SK-N-SH (cell line): ENCODE measurements at regions not wholly inside any gene's neighbourhood (a gene's known extent, or its start where the extent isn't known, plus 50 kb on each side); places are given as distances from the start of the nearest gene placed in this dataset.

Experiments
- CTCF ChIA-PET: fragments of 300-600, 350-600 bp; formaldehyde crosslinking; extraction: SDS; loops from one replicate; lab custom pipeline; 2021; lab: Yijun Ruan, JAX
- POLR2A ChIA-PET: fragments of 350-600 bp; sonication (Branson Sonifier 250); formaldehyde crosslinking; extraction: SDS; loops from one replicate; lab custom pipeline; 2020; ENCODE audit warnings: antibody characterized with exemption, inconsistent platforms; lab: Yijun Ruan, JAX
- DNase-seq: peaks from one replicate; pipeline ENCODE4 v3.0.0; 2012
- H2AFZ ChIP-seq: fragments of 200-600 bp; sonication (generic); 2 replicates; pipeline ENCODE4 v1.8.1; 2016; ENCODE audit warnings: antibody characterized with exemption, mild to moderate bottlenecking, low read depth
- H3F3A ChIP-seq: fragments of 200-600 bp; sonication (generic); replicated peaks from 2 replicates; pipeline ENCODE3; 2016; ENCODE audit warnings: antibody characterized with exemption, mild to moderate bottlenecking; ENCODE audit not compliant: insufficient read depth
- H3K27ac ChIP-seq, 2 experiments: fragments of 200-500 bp in 1 of 2; fragments of 200-600 bp in 1 of 2; sonication (Bioruptor generic) in 1 of 2; sonication (generic), shearing (Covaris generic) in 1 of 2; 2 replicates each; pipeline versions ENCODE4 v1.5.1 to v1.6.1; 2014 to 2016; ENCODE audit warnings: low read depth in 2 of 2, inconsistent platforms in 1 of 2, low read length in 1 of 2, mild to moderate bottlenecking in 1 of 2, mixed read lengths in 1 of 2
- H3K27me3 ChIP-seq: fragments of 200-600 bp; sonication (generic), shearing (Covaris generic); 2 replicates; pipeline ENCODE4 v1.6.1; 2016; ENCODE audit warnings: mixed run types; ENCODE audit not compliant: insufficient read depth
- H3K36me3 ChIP-seq, 2 experiments: fragments of 200-500 bp in 1 of 2; fragments of 200-600 bp in 1 of 2; sonication (Bioruptor generic) in 1 of 2; sonication (generic) in 1 of 2; replicated peaks in 1 of 2; 2 replicates each; pipeline versions ENCODE3 to v1.5.1; 2014 to 2016; ENCODE audit warnings: low read length in 1 of 2, mild to moderate bottlenecking in 1 of 2; ENCODE audit not compliant: insufficient read depth in 2 of 2, control insufficient read depth in 1 of 2
- H3K4me1 ChIP-seq, 2 experiments: fragments of 200-500 bp in 1 of 2; fragments of 200-600 bp in 1 of 2; sonication (Bioruptor generic) in 1 of 2; sonication (generic), shearing (Covaris generic) in 1 of 2; 2 replicates each; pipeline versions ENCODE4 v1.5.1 to v1.6.1; 2014 to 2016; ENCODE audit warnings: low read depth in 1 of 2, low read length in 1 of 2, mixed run types in 1 of 2; ENCODE audit not compliant: insufficient read depth in 2 of 2, control insufficient read depth in 1 of 2
- H3K4me2 ChIP-seq: fragments of 200-600 bp; sonication (generic), shearing (Covaris generic); 2 replicates; pipeline ENCODE4 v1.6.1; 2017; ENCODE audit warnings: mixed run types
- H3K4me3 ChIP-seq, 2 experiments: fragments of 200-500 bp in 1 of 2; fragments of 200-600 bp in 1 of 2; sonication (Bioruptor generic) in 1 of 2; sonication (generic), shearing (Covaris generic) in 1 of 2; 2 replicates each; pipeline versions ENCODE4 v1.5.1 to v1.8.1; 2014 to 2016; ENCODE audit warnings: low read depth in 2 of 2, inconsistent platforms in 1 of 2, low read length in 1 of 2, mild to moderate bottlenecking in 1 of 2, mixed read lengths in 1 of 2, moderate library complexity in 1 of 2
- H3K79me2 ChIP-seq: fragments of 200-600 bp; sonication (generic); 2 replicates; pipeline ENCODE4 v1.8.1; 2017; ENCODE audit warnings: mild to moderate bottlenecking; ENCODE audit not compliant: insufficient read depth
- H3K9ac ChIP-seq: fragments of 200-600 bp; sonication (generic); 2 replicates; pipeline ENCODE4 v1.6.1; 2017; ENCODE audit warnings: mixed run types
- H3K9me2 ChIP-seq: fragments of 200-600 bp; sonication (generic); 2 replicates; pipeline ENCODE4 v1.6.1; 2017; ENCODE audit warnings: mixed run types
- H3K9me3 ChIP-seq: fragments of 200-600 bp; sonication (generic); 2 replicates; pipeline ENCODE4 v1.6.1; 2017; ENCODE audit warnings: mixed run types, mild to moderate bottlenecking, moderate library complexity
- H4K20me1 ChIP-seq: fragments of 200-600 bp; sonication (generic); 2 replicates; pipeline ENCODE4 v1.6.1; 2017; ENCODE audit warnings: mild to moderate bottlenecking, mixed run types; ENCODE audit not compliant: insufficient read depth
- CHD2 ChIP-seq: fragments of 150-350 bp; IDR thresholded peaks from 2 replicates; pipeline ENCODE4 v1.6.1; 2018; ENCODE audit warnings: low read length; ENCODE audit not compliant: partially characterized antibody
- CTCF ChIP-seq: fragments of 200-600 bp; sonication (generic); IDR thresholded peaks from 2 replicates; pipeline ENCODE4 v1.6.1; 2017; ENCODE audit warnings: antibody characterized with exemption, mild to moderate bottlenecking, moderate library complexity
- FOXJ3 ChIP-seq: sonication (generic); formaldehyde crosslinking; IDR thresholded peaks from 2 replicates; pipeline ENCODE4 v1.5.1; 2020; ENCODE audit warnings: mild to moderate bottlenecking, missing genetic modification reagents
- GABPA ChIP-seq: IDR thresholded peaks from 2 replicates; pipeline ENCODE4 v1.4.0; 2012; ENCODE audit warnings: low read depth, mild to moderate bottlenecking
- IRF3 ChIP-seq: fragments of 150-350 bp; IDR thresholded peaks from 2 replicates; pipeline ENCODE4 v1.6.1; 2016; ENCODE audit warnings: mild to moderate bottlenecking, low read depth, low read length
- NFIC ChIP-seq: IDR thresholded peaks from 2 replicates; pipeline ENCODE4 v1.4.0; 2012; ENCODE audit warnings: borderline replicate concordance
- PBX3 ChIP-seq: IDR thresholded peaks from 2 replicates; pipeline ENCODE4; 2012
- POLR2AphosphoS5 ChIP-seq: IDR thresholded peaks from 2 replicates; pipeline ENCODE4 v1.6.1; 2012; ENCODE audit warnings: low read depth, low read length
- RAD21 ChIP-seq: IDR thresholded peaks from 2 replicates; pipeline ENCODE4 v1.6.1; 2012; ENCODE audit warnings: mild to moderate bottlenecking, low read length
- RCOR1 ChIP-seq: fragments of 150-350 bp; IDR thresholded peaks from 2 replicates; pipeline ENCODE4 v1.6.1; 2017; ENCODE audit warnings: antibody characterized with exemption, low read length
- REST ChIP-seq: IDR thresholded peaks from 2 replicates; pipeline ENCODE4 v1.6.1; 2012; ENCODE audit warnings: mild to moderate bottlenecking, low read depth, low read length, moderate library complexity
- RFX5 ChIP-seq: IDR thresholded peaks from 2 replicates; pipeline ENCODE4 v1.6.1; 2012; ENCODE audit warnings: mild to moderate bottlenecking, improper control_type of control experiment, low read length
- SMC3 ChIP-seq: IDR thresholded peaks from 2 replicates; pipeline ENCODE4 v1.6.1; 2012; ENCODE audit warnings: low read depth, low read length, improper control_type of control experiment
- TAF1 ChIP-seq: IDR thresholded peaks from 2 replicates; pipeline ENCODE4 v1.6.1; 2012; ENCODE audit warnings: low read depth, mild to moderate bottlenecking, low read length, moderate library complexity, borderline replicate concordance
- TCF12 ChIP-seq: IDR thresholded peaks from 2 replicates; pipeline ENCODE4 v1.4.0; 2012
- WGBS: methylation state at CpG from one replicate; pipeline ENCODE4 v1.1.6; 2017; ENCODE audit warnings: low lambda C conversion rate; 5-methylcytosine and 5-hydroxymethylcytosine counted together

GRCh38 chr4:167930166-167930565 is 162.2 kb upstream of the ANXA10 start:
- no peaks in the 10 kb centered on the region for H3K27me3 ChIP-seq
- no peaks in the 10 kb centered on the region for H3F3A ChIP-seq
- H3K4me2 ChIP-seq: no peak overlapping the region
- ChIA-PET POLR2A (no interaction called here), CTCF (interaction anchor here (0.6 kb wide), 1 partner anchor 224 kb away, joined by 3 read pairs; no protein-coding TSS in a partner anchor)
- H3K4me1 ChIP-seq: no peaks in the 10 kb centered on the region
- no peak overlapping the region for H2AFZ ChIP-seq
- no peak overlapping the region for H3K27ac ChIP-seq
- H3K9ac ChIP-seq: no peak overlapping the region
- WGBS: no CpG with 5 or more reads among the region's 1 CpG
- no peaks in the 10 kb centered on the region for H4K20me1 ChIP-seq
- DNase-seq: no peak
- no peaks in the 10 kb centered on the region for H3K36me3 ChIP-seq
- TF ChIP-seq REST: no peak
- no peak for TF ChIP-seq PBX3
- TF ChIP-seq SMC3: no peak
- TF ChIP-seq POLR2AphosphoS5: no peak
- no peak for TF ChIP-seq RFX5
- TF ChIP-seq TAF1: no peak
- TF ChIP-seq NFIC: no peak
- TF ChIP-seq IRF3: no peak
- TF ChIP-seq RCOR1: no peak
- TF ChIP-seq GABPA: no peak
- TF ChIP-seq RAD21: no peak
- no peak for TF ChIP-seq FOXJ3 (CRISPR knock-in tag)
- no peak for TF ChIP-seq CHD2
- TF ChIP-seq CTCF: no peak
- no peak for TF ChIP-seq TCF12
- TF ChIP-seq, all 33 proteins: peak for 0
- no peaks in the 10 kb centered on the region for H3K79me2 ChIP-seq
- no peaks in the 10 kb centered on the region for H3K9me3 ChIP-seq
- H3K4me3 ChIP-seq: no peak overlapping the region
- no peaks in the 10 kb centered on the region for H3K9me2 ChIP-seq
